Astrocyte (in vitro differentiated cells and primary cell): ENCODE measurements at regions not wholly inside any gene's neighbourhood (a gene's known extent, or its start where the extent isn't known, plus 50 kb on each side); places are given as distances from the start of the nearest gene placed in this dataset.

ENCODE experiments used
- EZH2 ChIP-seq: IDR thresholded peaks from 2 replicates; pipeline ENCODE4 v1.6.1; 2012; ENCODE audit warnings: mild to moderate bottlenecking, low read length, inconsistent platforms; ENCODE audit not compliant: insufficient read depth
- TF ChIP-seq, protein P1 (sequence below): IDR thresholded peaks from 2 replicates; pipeline ENCODE4 v1.5.1; 2011; ENCODE audit warnings: low read depth, mild to moderate bottlenecking, inconsistent platforms, low read length, moderate library complexity; ENCODE audit not compliant: insufficient read depth

DNA sequence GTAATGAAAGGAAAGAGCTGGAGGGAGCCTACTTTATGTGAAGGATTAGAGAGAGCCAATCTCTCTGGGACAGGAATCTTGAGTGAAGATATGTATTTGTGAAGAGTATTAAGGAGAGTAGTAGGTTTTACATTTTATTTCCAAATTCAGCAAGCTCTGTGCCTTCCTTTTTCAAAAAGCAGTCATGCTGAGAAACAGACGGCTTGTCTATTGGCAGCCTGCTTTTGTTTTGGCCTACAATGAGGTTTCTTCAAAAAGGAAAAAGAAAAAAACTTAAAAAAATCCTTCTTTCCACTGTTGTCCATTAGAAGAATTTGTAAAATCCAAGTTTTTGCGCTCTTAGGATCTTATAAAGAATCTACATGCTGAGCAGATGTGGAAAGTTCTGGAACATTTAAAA, 103.6 kb upstream of the PTGFR start:
- TF ChIP-seq, protein P1, sequence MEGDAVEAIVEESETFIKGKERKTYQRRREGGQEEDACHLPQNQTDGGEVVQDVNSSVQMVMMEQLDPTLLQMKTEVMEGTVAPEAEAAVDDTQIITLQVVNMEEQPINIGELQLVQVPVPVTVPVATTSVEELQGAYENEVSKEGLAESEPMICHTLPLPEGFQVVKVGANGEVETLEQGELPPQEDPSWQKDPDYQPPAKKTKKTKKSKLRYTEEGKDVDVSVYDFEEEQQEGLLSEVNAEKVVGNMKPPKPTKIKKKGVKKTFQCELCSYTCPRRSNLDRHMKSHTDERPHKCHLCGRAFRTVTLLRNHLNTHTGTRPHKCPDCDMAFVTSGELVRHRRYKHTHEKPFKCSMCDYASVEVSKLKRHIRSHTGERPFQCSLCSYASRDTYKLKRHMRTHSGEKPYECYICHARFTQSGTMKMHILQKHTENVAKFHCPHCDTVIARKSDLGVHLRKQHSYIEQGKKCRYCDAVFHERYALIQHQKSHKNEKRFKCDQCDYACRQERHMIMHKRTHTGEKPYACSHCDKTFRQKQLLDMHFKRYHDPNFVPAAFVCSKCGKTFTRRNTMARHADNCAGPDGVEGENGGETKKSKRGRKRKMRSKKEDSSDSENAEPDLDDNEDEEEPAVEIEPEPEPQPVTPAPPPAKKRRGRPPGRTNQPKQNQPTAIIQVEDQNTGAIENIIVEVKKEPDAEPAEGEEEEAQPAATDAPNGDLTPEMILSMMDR: no peak
- no peak for TF ChIP-seq EZH2
